ENCODE measurements at regions not wholly inside any gene's neighbourhood (a gene's known extent, or its start where the extent isn't known, plus 50 kb on each side); places are given as distances from the start of the nearest gene placed in this dataset.
"Not testable (repeated sequence)": the region's sequence is repeated elsewhere in the genome, so short reads cannot be mapped to it uniquely, and the experiment has no call there.

DNA sequence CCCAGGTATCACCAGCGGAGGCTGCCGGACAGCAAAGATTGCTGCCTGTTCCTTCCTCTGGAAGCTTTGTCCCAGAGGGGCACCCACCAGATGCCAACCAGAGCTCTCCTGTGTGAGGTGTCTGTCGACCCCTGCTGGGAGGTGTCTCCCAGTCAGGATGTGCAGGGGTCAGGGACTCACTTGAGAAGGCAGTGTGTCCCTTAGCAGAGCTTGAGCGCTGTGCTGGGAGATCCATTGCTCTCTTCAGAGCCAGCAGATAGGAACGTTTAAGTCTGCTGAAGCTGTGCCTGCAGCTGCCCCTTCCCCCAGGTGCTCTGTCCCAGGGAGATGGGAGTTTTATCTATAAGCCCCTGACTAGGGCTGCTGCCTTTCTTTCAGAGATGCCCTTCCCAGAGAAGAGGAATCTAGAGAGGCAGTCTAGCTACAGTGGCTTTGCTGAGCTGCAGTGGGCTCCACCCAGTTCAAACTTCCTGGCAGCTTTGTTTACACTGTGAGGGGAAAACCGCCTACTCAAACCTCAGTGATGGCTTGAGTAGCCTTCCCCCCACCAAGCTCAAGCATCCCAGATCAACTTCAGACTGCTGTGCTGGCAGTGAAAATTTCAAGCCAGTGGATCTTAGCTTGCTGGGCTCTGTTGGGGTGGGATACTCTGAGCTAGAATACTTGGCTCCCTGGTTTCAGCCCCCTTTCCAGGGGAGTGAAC is 253.7 kb downstream of the SPATA31A6 start:
- DNase-seq (ENCODE audit: low read depth, low spot score); H3K36me3 ChIP-seq (ENCODE audit: control insufficient read depth in 1 of 2, insufficient read depth in 2 of 2, low read length in 2 of 2); H3K27me3 ChIP-seq (ENCODE audit: insufficient read depth, low read length); H2AFZ ChIP-seq (ENCODE audit: low read depth, low read length, poor library complexity, severe bottlenecking); BruUV-seq (replicated peaks); H3K9me3 ChIP-seq (ENCODE audit: control insufficient read depth in 1 of 2, insufficient read depth in 1 of 2, low read depth in 1 of 2, low read length in 2 of 2); POLR2A ChIA-PET; H4K20me1 ChIP-seq (ENCODE audit: insufficient read depth); RAD21 ChIA-PET (ENCODE audit: low non-redundant PET in 1 of 2, low total read pairs in 2 of 2, uncharacterized antibody in 2 of 2, unreplicated experiment in 2 of 2); CTCF ChIA-PET; intact Hi-C loops (cut with micrococcal nuclease); H3K9me2 ChIP-seq (ENCODE audit: insufficient read depth); H3K79me2 ChIP-seq (ENCODE audit: insufficient read depth, low read length); H3K4me3 ChIP-seq (replicated peaks in 1 of 2; ENCODE audit: low read depth in 1 of 2, low read length in 2 of 2): not testable (repeated sequence)
- ATAC-seq, result peak; percentile 59
- Histone ChIP-seq H3K4me1 (ENCODE audit: control insufficient read depth in 1 of 2, insufficient read depth in 2 of 2, low read length in 2 of 2) (peaks cover 29% of the 10 kb centered on the region in 2 experiments), H3K4me2 (ENCODE audit: low read length) (peak overlapping the region; percentile 39), H3K9ac (ENCODE audit: low read length) (peak overlapping the region; percentile 23; the same call in 1 of the 2 replicates), H3K27ac (ENCODE audit: low read depth, low read length) (peak overlapping the region; percentile 64)
- 0 out of 2 replicates have a peak, but pooled peaks have one; percentile 12 for TF ChIP-seq RAD21 (IDR thresholded peaks at IDR 0.05; ENCODE audit: low read depth)

DNA sequence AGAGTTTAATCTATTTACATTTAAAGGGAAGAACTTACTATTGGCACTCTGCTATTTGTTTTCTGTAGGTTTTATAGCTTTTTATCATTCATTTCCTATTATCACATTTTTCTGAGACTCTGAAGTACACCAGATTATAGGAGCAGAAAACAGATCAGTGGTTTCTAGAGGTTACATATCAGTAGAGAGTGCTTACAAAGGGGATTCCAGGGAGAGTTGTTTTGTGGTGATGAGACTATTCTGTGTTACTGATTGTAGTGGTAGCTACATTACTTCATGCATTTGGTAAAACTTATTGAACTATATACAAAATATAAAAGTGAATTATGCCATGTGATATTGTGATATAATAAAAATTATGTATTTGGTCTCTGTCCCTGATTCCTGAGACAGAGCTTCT is 259.2 kb downstream of the SPATA31A6 start:
- H3K4me3 ChIP-seq (replicated peaks in 1 of 2; ENCODE audit: low read depth in 1 of 2, low read length in 2 of 2); intact Hi-C loops (cut with micrococcal nuclease); H3K9me3 ChIP-seq (ENCODE audit: control insufficient read depth in 1 of 2, insufficient read depth in 1 of 2, low read depth in 1 of 2, low read length in 2 of 2); H3K4me2 ChIP-seq (ENCODE audit: low read length); H3K9ac ChIP-seq (ENCODE audit: low read length); DNase-seq (ENCODE audit: low read depth, low spot score); H3K4me1 ChIP-seq (ENCODE audit: control insufficient read depth in 1 of 2, insufficient read depth in 2 of 2, low read length in 2 of 2); H3K36me3 ChIP-seq (ENCODE audit: control insufficient read depth in 1 of 2, insufficient read depth in 2 of 2, low read length in 2 of 2); POLR2A ChIA-PET; H3K9me2 ChIP-seq (ENCODE audit: insufficient read depth); H2AFZ ChIP-seq (ENCODE audit: low read depth, low read length, poor library complexity, severe bottlenecking); ATAC-seq; RAD21 ChIA-PET (ENCODE audit: low non-redundant PET in 1 of 2, low total read pairs in 2 of 2, uncharacterized antibody in 2 of 2, unreplicated experiment in 2 of 2); BruUV-seq (replicated peaks); CTCF ChIA-PET; H4K20me1 ChIP-seq (ENCODE audit: insufficient read depth); H3K79me2 ChIP-seq (ENCODE audit: insufficient read depth, low read length); H3K27me3 ChIP-seq (ENCODE audit: insufficient read depth, low read length); H3K27ac ChIP-seq (ENCODE audit: low read depth, low read length): not testable (repeated sequence)

DNA sequence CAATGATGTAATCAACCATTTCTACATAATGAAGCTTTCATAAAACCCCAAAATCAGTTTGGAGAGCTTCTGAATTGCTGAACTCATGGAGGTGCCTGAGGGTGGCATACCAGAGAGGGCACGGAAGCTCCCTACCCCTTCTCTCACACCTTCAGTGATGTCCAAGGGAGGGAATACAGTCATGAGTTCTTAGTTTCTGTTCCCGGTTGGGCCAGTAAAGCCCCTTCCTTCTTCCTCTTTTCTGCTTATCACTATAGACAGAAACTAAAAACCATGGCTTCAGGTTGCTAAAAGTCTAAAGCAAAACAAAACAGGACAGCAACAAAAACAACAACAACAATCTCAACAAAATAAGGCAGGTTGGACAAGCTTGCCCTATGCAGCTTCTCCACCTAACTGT is 260.0 kb downstream of the SPATA31A6 start:
- H4K20me1 ChIP-seq (ENCODE audit: insufficient read depth); RAD21 ChIA-PET (ENCODE audit: low non-redundant PET in 1 of 2, low total read pairs in 2 of 2, uncharacterized antibody in 2 of 2, unreplicated experiment in 2 of 2); H3K9me2 ChIP-seq (ENCODE audit: insufficient read depth); DNase-seq (ENCODE audit: low read depth, low spot score); H3K4me1 ChIP-seq (ENCODE audit: control insufficient read depth in 1 of 2, insufficient read depth in 2 of 2, low read length in 2 of 2); H2AFZ ChIP-seq (ENCODE audit: low read depth, low read length, poor library complexity, severe bottlenecking); H3K4me2 ChIP-seq (ENCODE audit: low read length); H3K79me2 ChIP-seq (ENCODE audit: insufficient read depth, low read length); H3K9ac ChIP-seq (ENCODE audit: low read length); BruUV-seq (replicated peaks); H3K9me3 ChIP-seq (ENCODE audit: control insufficient read depth in 1 of 2, insufficient read depth in 1 of 2, low read depth in 1 of 2, low read length in 2 of 2); POLR2A ChIA-PET; intact Hi-C loops (cut with micrococcal nuclease); H3K36me3 ChIP-seq (ENCODE audit: control insufficient read depth in 1 of 2, insufficient read depth in 2 of 2, low read length in 2 of 2); H3K27ac ChIP-seq (ENCODE audit: low read depth, low read length); H3K4me3 ChIP-seq (replicated peaks in 1 of 2; ENCODE audit: low read depth in 1 of 2, low read length in 2 of 2); ATAC-seq; H3K27me3 ChIP-seq (ENCODE audit: insufficient read depth, low read length); CTCF ChIA-PET: not testable (repeated sequence)

DNA sequence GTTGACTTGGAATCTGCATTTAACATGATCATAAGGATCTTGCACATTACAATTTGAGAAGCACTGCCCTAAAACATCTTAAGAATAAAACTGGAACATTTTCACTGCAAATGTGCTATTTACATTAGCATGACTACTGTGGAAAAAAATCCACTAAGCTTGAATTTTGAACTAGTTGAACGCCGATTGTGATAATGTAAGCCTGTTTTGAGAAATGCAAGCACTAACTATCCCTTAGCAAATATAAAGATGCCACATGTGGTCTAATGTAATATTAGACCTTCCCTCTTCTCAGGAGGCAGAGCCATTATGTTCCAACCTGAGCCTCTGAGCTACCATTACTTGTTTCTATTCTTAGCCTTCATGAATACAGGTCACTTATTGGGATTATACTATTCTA is 278.0 kb downstream of the SPATA31A6 start:
- H3K4me1 ChIP-seq (ENCODE audit: control insufficient read depth in 1 of 2, insufficient read depth in 2 of 2, low read length in 2 of 2); RAD21 ChIA-PET (ENCODE audit: low non-redundant PET in 1 of 2, low total read pairs in 2 of 2, uncharacterized antibody in 2 of 2, unreplicated experiment in 2 of 2); H3K36me3 ChIP-seq (ENCODE audit: control insufficient read depth in 1 of 2, insufficient read depth in 2 of 2, low read length in 2 of 2); intact Hi-C loops (cut with micrococcal nuclease); H3K9ac ChIP-seq (ENCODE audit: low read length); H3K9me2 ChIP-seq (ENCODE audit: insufficient read depth); BruUV-seq (replicated peaks); H4K20me1 ChIP-seq (ENCODE audit: insufficient read depth); H3K4me3 ChIP-seq (replicated peaks in 1 of 2; ENCODE audit: low read depth in 1 of 2, low read length in 2 of 2); H3K4me2 ChIP-seq (ENCODE audit: low read length); H3K27me3 ChIP-seq (ENCODE audit: insufficient read depth, low read length); H3K9me3 ChIP-seq (ENCODE audit: control insufficient read depth in 1 of 2, insufficient read depth in 1 of 2, low read depth in 1 of 2, low read length in 2 of 2); H2AFZ ChIP-seq (ENCODE audit: low read depth, low read length, poor library complexity, severe bottlenecking); DNase-seq (ENCODE audit: low read depth, low spot score); POLR2A ChIA-PET; ATAC-seq; H3K79me2 ChIP-seq (ENCODE audit: insufficient read depth, low read length); CTCF ChIA-PET; H3K27ac ChIP-seq (ENCODE audit: low read depth, low read length): not testable (repeated sequence)

All from HCT116 (cell line).